A549 (cell line): ENCODE measurements at regions not wholly inside any gene's neighbourhood (a gene's known extent, or its start where the extent isn't known, plus 50 kb on each side); places are given as distances from the start of the nearest gene placed in this dataset.

ENCODE experiments used
- ATAC-seq, 2 experiments: fragments of 200-7000 bp in 1 of 2; fragments of >200 bp in 1 of 2; cut with Nextera tagmentation in 1 of 2; cut with Tn5 transposase in 1 of 2; 3 replicates each; pipeline versions ENCODE4 v1.8.0 to v1.9.1; 2018 to 2020; ENCODE audit warnings: mild to moderate bottlenecking in 1 of 2, moderate library complexity in 1 of 2
- CTCF ChIA-PET: fragments of 300-600 bp; sonication (Branson Sonifier 250); formaldehyde crosslinking; extraction: SDS; loops from one replicate; lab custom pipeline; 2021; ENCODE audit warnings: antibody characterized with exemption, inconsistent platforms; lab: Yijun Ruan, JAX
- POLR2A ChIA-PET: fragments of 350-600 bp; formaldehyde crosslinking; extraction: SDS; loops from one replicate; lab custom pipeline; 2021; ENCODE audit warnings: antibody characterized with exemption, inconsistent platforms; lab: Yijun Ruan, JAX
- DNase-seq, 2 experiments: peaks; one replicate each; pipeline versions ENCODE4 v3.0.0 to v3.0.0-alpha.2; 2011 to 2016; ENCODE audit warnings: low read depth in 1 of 2, low spot score in 1 of 2
- FAIRE-seq: peaks from 2 replicates; lab custom pipeline; 2011; peaks lifted over from hg19 to GRCh38; lab: Jason Lieb, UNC
- H3K27ac ChIP-seq, 2 experiments: fragments of >200 bp; sonication (Bioruptor Twin); formaldehyde crosslinking; 3 replicates each; pipeline ENCODE4 v1.5.1; 2016 to 2017
- H3K4me1 ChIP-seq: fragments of >200 bp; sonication (Bioruptor Twin); formaldehyde crosslinking; 3 replicates; pipeline ENCODE4 v1.6.1; 2016
- H3K4me2 ChIP-seq: fragments of >200 bp; sonication (Bioruptor Twin); formaldehyde crosslinking; 3 replicates; pipeline ENCODE4 v1.6.1; 2016
- H3K4me3 ChIP-seq: fragments of >200 bp; sonication (Bioruptor Twin); formaldehyde crosslinking; 3 replicates; pipeline ENCODE4 v1.5.1; 2016
- H3K9me3 ChIP-seq: fragments of >200 bp; sonication (Bioruptor Twin); formaldehyde crosslinking; 3 replicates; pipeline ENCODE4 v1.6.1; 2016
- BCL3 ChIP-seq: fragments of >200 bp; sonication (Bioruptor Twin); formaldehyde crosslinking; IDR thresholded peaks from 3 replicates; pipeline ENCODE4 v1.6.1; 2016
- BHLHE40 ChIP-seq: IDR thresholded peaks from 2 replicates; pipeline ENCODE4 v1.6.1; 2012; ENCODE audit warnings: low read depth, low read length, inconsistent platforms
- CBX2 ChIP-seq: fragments of 200-600 bp; sonication (generic); IDR thresholded peaks from 2 replicates; pipeline ENCODE4 v1.6.1; 2016; ENCODE audit warnings: low read depth, mild to moderate bottlenecking, borderline replicate concordance
- CEBPB ChIP-seq, 2 experiments: fragments of >200 bp in 1 of 2; sonication (Bioruptor Twin) in 1 of 2; formaldehyde crosslinking in 1 of 2; IDR thresholded peaks; 2 replicates each; pipeline ENCODE4 v1.6.1; 2012 to 2016
- CHD2 ChIP-seq: fragments of 150-350 bp; IDR thresholded peaks from 2 replicates; pipeline ENCODE4 v1.6.1; 2014; ENCODE audit warnings: low read length; ENCODE audit not compliant: partially characterized antibody
- CHD4 ChIP-seq: fragments of 200-600 bp; sonication (generic); IDR thresholded peaks from 2 replicates; pipeline ENCODE4 v1.6.1; 2016; ENCODE audit warnings: antibody characterized with exemption, mild to moderate bottlenecking, borderline replicate concordance
- FOSB ChIP-seq: fragments of 250-450 bp; sonication (Bioruptor Pico); IDR thresholded peaks from 2 replicates; pipeline ENCODE4 v1.5.0; 2020; ENCODE audit warnings: mild to moderate bottlenecking, moderate library complexity
- FOSL2 ChIP-seq, 2 experiments: fragments of 450-650 bp in 1 of 2; fragments of >200 bp in 1 of 2; sonication (Bioruptor Twin) in 1 of 2; formaldehyde crosslinking; IDR thresholded peaks; 2 replicates each; pipeline versions ENCODE4 v1.5.0 to v1.6.1; 2016 to 2020; ENCODE audit warnings: mild to moderate bottlenecking in 1 of 2, moderate library complexity in 1 of 2
- GATA3 ChIP-seq: IDR thresholded peaks from 2 replicates; pipeline ENCODE4 v1.6.1; 2012; ENCODE audit warnings: borderline replicate concordance
- HOXA7 ChIP-seq: fragments of 250-450 bp; sonication (Bioruptor Pico); IDR thresholded peaks from 2 replicates; pipeline ENCODE4 v1.5.0; 2020; ENCODE audit warnings: mild to moderate bottlenecking, moderate library complexity
- HOXB13 ChIP-seq: fragments of 250-450 bp; sonication (Bioruptor Pico); IDR thresholded peaks from 2 replicates; pipeline ENCODE4 v1.5.0; 2020; ENCODE audit warnings: low read depth, mild to moderate bottlenecking, moderate library complexity
- JUN ChIP-seq, 2 experiments: fragments of >200 bp; sonication (Bioruptor Twin); formaldehyde crosslinking; IDR thresholded peaks; 2 replicates in 1 of 2; 3 replicates in 1 of 2; pipeline ENCODE4 v1.6.1; 2016 to 2017
- JUNB ChIP-seq: fragments of >200 bp; sonication (Bioruptor Twin); formaldehyde crosslinking; IDR thresholded peaks from 2 replicates; pipeline ENCODE4 v1.6.1; 2016
- KDM1A ChIP-seq: fragments of 200-600 bp; sonication (generic); IDR thresholded peaks from 2 replicates; pipeline ENCODE4 v1.6.1; 2016; ENCODE audit warnings: low read depth, mild to moderate bottlenecking
- MAFK ChIP-seq: fragments of 450-650 bp; IDR thresholded peaks from 2 replicates; pipeline ENCODE4 v1.6.1; 2014; ENCODE audit not compliant: partially characterized antibody
- MAX ChIP-seq: IDR thresholded peaks from 2 replicates; pipeline ENCODE4 v1.6.1; 2012
- NPAS2 ChIP-seq: fragments of 250-450 bp; sonication (Bioruptor Pico); IDR thresholded peaks from 2 replicates; pipeline ENCODE4 v1.8.0; 2022; ENCODE audit warnings: mild to moderate bottlenecking, moderate library complexity, borderline replicate concordance
- POLR2A ChIP-seq: IDR thresholded peaks from 2 replicates; pipeline ENCODE4 v1.6.1; 2012; ENCODE audit warnings: mild to moderate bottlenecking, low read length
- RCOR1 ChIP-seq: fragments of 150-350 bp; IDR thresholded peaks from 2 replicates; pipeline ENCODE4 v1.6.1; 2014; ENCODE audit warnings: antibody characterized with exemption, low read length, low read depth
- REST ChIP-seq: fragments of 200-600 bp; sonication (generic); IDR thresholded peaks from 2 replicates; pipeline ENCODE4 v1.6.1; 2016; ENCODE audit warnings: antibody characterized with exemption, mild to moderate bottlenecking, moderate library complexity
- SMC3 ChIP-seq: fragments of >200 bp; sonication (Bioruptor Twin); formaldehyde crosslinking; IDR thresholded peaks from 3 replicates; pipeline ENCODE4 v1.6.1; 2018; ENCODE audit warnings: inconsistent platforms
- SREBF2 ChIP-seq: fragments of 450-650 bp; IDR thresholded peaks from 2 replicates; pipeline ENCODE4 v1.6.1; 2014; ENCODE audit warnings: mild to moderate bottlenecking, moderate library complexity
- ZC3H11A ChIP-seq: fragments of 450-650 bp; IDR thresholded peaks from 2 replicates; pipeline ENCODE4 v1.6.1; 2014; ENCODE audit warnings: antibody characterized with exemption, mild to moderate bottlenecking
- ZFP36 ChIP-seq: fragments of 450-650 bp; IDR thresholded peaks from 2 replicates; pipeline ENCODE4 v1.6.1; 2014; ENCODE audit warnings: borderline replicate concordance; ENCODE audit not compliant: partially characterized antibody
- ZSCAN20 ChIP-seq: fragments of 250-450 bp; sonication (Bioruptor Pico); IDR thresholded peaks from 2 replicates; pipeline ENCODE4 v1.8.0; 2022; ENCODE audit warnings: mild to moderate bottlenecking, moderate library complexity
- WGBS: methylation state at CpG from one replicate; pipeline ENCODE4 v1.1.6; 2017; ENCODE audit errors: missing lambda C conversion rate; 5-methylcytosine and 5-hydroxymethylcytosine counted together
- TF ChIP-seq, protein P1 (sequence below): fragments of 150-350 bp; IDR thresholded peaks from 2 replicates; pipeline ENCODE4 v1.6.1; 2014; ENCODE audit warnings: low read depth, mild to moderate bottlenecking, low read length
- TF ChIP-seq, protein P2 (sequence below): fragments of >200 bp; sonication (Bioruptor Twin); formaldehyde crosslinking; IDR thresholded peaks from 2 replicates; pipeline ENCODE4 v1.6.1; 2016
- TF ChIP-seq, protein P3 (sequence below): fragments of 250-450 bp; sonication (Bioruptor Pico); IDR thresholded peaks from 2 replicates; pipeline ENCODE4 v1.5.0; 2020; ENCODE audit warnings: low read depth, mild to moderate bottlenecking, moderate library complexity
- TF ChIP-seq, protein P4 (sequence below): IDR thresholded peaks from 2 replicates; pipeline ENCODE4 v1.6.1; 2012

DNA sequence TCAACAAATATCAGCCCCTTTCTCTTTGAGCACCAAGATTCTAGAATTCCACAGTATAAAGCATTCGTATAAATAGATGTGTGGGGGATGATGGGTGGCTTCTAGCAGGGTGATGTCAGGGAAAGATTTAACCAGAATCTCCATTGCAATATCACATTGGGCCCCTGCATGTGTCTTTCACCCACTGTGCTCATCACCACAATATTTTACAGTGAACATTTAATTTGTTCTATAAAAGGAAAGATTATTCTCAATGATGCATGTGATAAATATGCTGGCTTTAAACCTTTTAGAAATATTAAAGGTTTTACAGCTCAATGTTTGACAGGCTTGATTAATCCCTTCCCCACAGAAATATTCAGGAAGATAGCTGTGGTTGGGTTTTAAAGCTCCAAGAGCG lies 457.8 kb upstream of the DAB1 start:
- Histone ChIP-seq H3K4me2 (no peak overlapping the region), H3K9me3 (no peaks in the 10 kb centered on the region), H3K27ac (no peak overlapping the region), H3K4me3 (no peak overlapping the region), H3K4me1 (no peaks in the 10 kb centered on the region)
- ChIA-PET POLR2A (no interaction called here), CTCF (no interaction called here)
- DNase-seq = no peak
- 2% methylated on average over 2 of the region's 2 CpGs for WGBS
- TF ChIP-seq FOSL2 (IDR thresholded peaks at IDR 0.05) (no peak), FOSL2 (CRISPR knock-in tag; IDR thresholded peaks at IDR 0.05) (no peak), HOXA7 (CRISPR knock-in tag) (no peak), CHD2 (no peak)
- TF ChIP-seq, protein P1, sequence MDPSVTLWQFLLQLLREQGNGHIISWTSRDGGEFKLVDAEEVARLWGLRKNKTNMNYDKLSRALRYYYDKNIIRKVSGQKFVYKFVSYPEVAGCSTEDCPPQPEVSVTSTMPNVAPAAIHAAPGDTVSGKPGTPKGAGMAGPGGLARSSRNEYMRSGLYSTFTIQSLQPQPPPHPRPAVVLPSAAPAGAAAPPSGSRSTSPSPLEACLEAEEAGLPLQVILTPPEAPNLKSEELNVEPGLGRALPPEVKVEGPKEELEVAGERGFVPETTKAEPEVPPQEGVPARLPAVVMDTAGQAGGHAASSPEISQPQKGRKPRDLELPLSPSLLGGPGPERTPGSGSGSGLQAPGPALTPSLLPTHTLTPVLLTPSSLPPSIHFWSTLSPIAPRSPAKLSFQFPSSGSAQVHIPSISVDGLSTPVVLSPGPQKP = no peak
- no peak for FAIRE-seq
- ATAC-seq = no peak

GRCh38 chr1:57879700-57880099 lies 455.8 kb upstream of the DAB1 start:
- TF ChIP-seq GATA3 = no peak
- TF ChIP-seq ZC3H11A = no peak
- no peak for TF ChIP-seq FOSB
- TF ChIP-seq ZSCAN20 (CRISPR knock-in tag) = no peak
- TF ChIP-seq, protein P2, sequence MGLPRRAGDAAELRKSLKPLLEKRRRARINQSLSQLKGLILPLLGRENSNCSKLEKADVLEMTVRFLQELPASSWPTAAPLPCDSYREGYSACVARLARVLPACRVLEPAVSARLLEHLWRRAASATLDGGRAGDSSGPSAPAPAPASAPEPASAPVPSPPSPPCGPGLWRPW = no peak
- TF ChIP-seq MAX = no peak
- TF ChIP-seq BCL3 = no peak
- TF ChIP-seq RCOR1 = no peak
- no peak for TF ChIP-seq ZFP36
- TF ChIP-seq JUN (IDR thresholded peaks at IDR 0.05) = no peak
- TF ChIP-seq NPAS2 (CRISPR knock-in tag) = no peak
- TF ChIP-seq REST = no peak
- TF ChIP-seq CEBPB (IDR thresholded peaks at IDR 0.05) = no peak
- no peak for ATAC-seq
- ChIA-PET POLR2A (no interaction called here), CTCF (no interaction called here)
- no peak overlapping the region for H3K4me3 ChIP-seq
- no peaks in the 10 kb centered on the region for H3K4me1 ChIP-seq
- 0% methylated on average over 3 of the region's 3 CpGs for WGBS
- no peak for DNase-seq
- H3K9me3 ChIP-seq = no peaks in the 10 kb centered on the region
- no peak for FAIRE-seq
- H3K27ac ChIP-seq = no peak overlapping the region
- H3K4me2 ChIP-seq = no peak overlapping the region

DNA sequence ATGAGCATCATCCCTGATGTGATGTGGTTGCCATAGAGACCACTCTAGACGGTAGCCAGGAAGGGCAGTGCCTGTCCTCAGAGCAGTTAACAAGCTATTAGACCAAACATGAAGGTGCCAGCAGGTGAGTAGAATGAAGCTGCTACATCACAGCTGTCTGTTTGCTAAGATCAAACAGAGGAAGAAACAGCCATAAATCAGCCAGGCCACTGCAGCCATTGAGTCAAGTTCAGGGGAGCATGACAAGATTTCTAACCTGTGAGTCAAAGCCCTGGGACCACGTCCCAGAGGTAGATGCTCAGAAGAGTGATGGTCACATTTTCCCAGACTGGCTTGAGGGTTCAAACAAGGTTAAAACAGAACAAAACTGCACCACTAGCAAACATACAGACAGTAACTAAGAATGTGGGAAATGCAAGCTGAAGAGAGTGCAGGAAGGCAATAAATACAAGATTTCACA lies 450.6 kb upstream of the DAB1 start:
- DNase-seq (no peak), FAIRE-seq (no peak), ATAC-seq (no peak)
- CTCF ChIA-PET = no interaction called here
- Histone ChIP-seq H3K9me3 (no peaks in the 10 kb centered on the region), H3K4me2 (no peak overlapping the region), H3K4me1 (no peaks in the 10 kb centered on the region), H3K27ac (no peak overlapping the region), H3K4me3 (no peak overlapping the region)
- POLR2A ChIA-PET = no interaction called here
- WGBS = 0% methylated on average over 2 of the region's 2 CpGs
- TF ChIP-seq, protein P3, sequence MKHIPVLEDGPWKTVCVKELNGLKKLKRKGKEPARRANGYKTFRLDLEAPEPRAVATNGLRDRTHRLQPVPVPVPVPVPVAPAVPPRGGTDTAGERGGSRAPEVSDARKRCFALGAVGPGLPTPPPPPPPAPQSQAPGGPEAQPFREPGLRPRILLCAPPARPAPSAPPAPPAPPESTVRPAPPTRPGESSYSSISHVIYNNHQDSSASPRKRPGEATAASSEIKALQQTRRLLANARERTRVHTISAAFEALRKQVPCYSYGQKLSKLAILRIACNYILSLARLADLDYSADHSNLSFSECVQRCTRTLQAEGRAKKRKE (CRISPR knock-in tag) = no peak
- TF ChIP-seq HOXB13 (CRISPR knock-in tag) (no peak), CBX2 (no peak), CHD4 (no peak), BHLHE40 (no peak), POLR2A (no peak), MAX (no peak), MAFK (no peak), JUNB (no peak), SREBF2 (no peak), KDM1A (no peak), SMC3 (no peak)
- TF ChIP-seq, protein P4, sequence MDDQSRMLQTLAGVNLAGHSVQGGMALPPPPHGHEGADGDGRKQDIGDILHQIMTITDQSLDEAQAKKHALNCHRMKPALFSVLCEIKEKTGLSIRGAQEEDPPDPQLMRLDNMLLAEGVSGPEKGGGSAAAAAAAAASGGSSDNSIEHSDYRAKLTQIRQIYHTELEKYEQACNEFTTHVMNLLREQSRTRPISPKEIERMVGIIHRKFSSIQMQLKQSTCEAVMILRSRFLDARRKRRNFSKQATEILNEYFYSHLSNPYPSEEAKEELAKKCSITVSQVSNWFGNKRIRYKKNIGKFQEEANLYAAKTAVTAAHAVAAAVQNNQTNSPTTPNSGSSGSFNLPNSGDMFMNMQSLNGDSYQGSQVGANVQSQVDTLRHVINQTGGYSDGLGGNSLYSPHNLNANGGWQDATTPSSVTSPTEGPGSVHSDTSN = no peak
